OCI-M2 (cell line): ENCODE measurements at regions not wholly inside any gene's neighbourhood (a gene's known extent, or its start where the extent isn't known, plus 50 kb on each side); places are given as distances from the start of the nearest gene placed in this dataset.

Experiments
- DNase-seq: peaks from one replicate; lab custom pipeline; 2025; ENCODE audit not compliant: unreplicated experiment; lab: John Stamatoyannopoulos, UW

DNA sequence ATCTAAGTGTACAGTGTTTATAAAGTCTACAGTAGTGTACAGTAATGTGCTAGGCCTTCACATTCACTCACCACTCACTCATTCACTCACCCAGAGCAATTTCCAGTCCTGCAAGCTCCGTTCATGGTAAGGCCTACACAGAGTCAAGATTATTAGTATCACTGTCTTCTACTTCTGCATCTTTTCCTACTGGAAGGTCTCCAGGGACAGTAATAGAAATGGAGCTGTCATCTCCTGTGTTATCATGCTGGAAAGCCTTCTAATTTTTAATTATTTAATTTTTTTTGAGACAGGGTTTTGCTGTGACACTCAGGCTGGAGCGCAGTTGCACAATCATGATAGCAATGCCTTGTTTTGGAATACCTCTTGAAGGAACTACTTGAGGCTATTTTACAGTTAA lies 207.0 kb downstream of the HTR7 start:
- no peak for DNase-seq

DNA sequence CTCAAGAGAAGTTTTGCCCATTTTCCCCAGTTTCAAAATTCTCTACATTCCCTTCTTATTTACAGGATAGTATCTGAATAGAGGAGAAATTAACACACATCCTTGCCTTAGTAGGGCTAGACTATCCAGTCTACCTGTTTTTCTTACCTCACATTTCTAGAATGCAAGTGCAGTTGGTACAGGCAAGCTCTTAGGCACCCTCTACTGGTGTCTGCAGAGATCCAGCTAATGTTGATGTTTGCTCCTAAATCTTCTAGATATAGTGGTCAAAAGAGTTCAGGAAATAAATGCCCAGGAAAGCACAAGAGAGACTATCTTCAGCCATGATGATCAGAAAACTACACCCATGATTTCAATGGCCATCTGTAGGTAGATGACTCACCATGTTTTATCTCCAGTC lies 205.3 kb downstream of the HTR7 start:
- DNase-seq, result no peak

DNA sequence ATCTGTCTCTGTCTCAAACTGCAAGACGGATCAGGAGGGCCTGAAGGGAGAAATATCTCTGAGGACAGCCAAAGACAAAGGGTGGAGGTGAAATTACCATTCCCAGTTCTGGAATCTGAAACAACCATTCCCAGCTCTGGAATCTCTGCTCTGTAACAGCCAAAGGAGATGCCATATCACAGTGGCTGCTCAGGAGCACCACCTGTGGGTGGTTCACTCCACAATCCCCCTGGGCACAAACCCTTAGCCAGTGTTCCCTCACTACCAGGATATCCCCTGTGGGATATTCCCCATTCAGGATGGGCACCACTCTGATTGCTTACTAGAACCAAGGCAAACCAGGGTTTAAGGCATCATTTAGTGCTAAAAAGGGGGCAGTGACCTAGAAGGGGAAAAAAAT lies 199.0 kb downstream of the HTR7 start:
- no peak for DNase-seq

DNA sequence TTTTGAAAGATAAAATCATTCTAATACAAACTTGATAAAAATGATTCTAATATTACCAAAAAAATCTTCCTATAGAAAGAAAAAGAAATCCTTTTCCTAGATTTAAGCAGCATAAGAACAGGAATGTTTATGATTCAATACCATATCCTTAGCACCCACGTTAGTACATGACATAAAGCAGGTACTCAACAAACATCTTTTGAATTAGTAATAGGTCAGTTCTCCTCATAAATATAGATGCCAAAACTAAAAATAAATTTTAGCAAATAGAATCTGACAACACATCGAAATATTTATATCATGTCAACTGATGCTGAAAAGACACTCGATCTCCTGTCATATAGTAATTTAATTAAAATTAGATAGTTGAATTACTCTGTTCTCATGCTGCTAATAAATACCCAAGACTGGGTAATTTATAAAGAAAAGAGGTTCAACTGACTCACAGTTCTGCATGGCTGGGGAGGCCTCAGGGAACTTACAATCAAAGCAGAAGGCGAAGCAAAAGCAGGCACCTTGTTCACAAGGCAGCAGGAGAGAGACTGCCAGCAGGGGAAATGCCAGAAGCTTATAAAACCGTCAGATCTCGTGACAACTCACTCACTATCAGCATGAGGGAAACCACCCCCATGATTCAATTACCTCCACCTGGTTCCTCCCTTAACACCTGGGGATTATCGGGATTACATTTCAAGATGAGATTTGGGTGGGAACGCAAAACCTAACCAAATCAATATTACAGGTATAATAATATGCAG lies 191.8 kb downstream of the HTR7 start:
- DNase-seq, result no peak

DNA sequence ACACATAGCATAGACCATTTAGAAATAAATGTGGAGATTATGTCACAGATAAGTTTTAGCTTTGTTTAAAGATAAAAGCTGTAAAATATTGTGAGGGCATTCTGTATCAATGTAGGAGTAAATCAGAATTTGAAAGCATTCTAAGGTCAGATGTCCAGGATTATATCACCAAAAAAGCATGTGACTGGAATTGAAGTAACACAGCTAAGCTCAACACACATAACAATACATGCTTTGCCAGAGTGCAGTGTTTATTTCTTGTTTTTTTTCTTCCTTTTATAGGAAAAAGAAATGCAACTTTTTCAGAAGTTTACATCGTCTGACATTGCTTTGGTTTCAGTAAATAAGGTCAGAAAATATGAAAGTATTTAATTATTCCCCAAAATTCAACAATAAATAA lies 183.4 kb downstream of the HTR7 start:
- DNase-seq, result no peak

DNA sequence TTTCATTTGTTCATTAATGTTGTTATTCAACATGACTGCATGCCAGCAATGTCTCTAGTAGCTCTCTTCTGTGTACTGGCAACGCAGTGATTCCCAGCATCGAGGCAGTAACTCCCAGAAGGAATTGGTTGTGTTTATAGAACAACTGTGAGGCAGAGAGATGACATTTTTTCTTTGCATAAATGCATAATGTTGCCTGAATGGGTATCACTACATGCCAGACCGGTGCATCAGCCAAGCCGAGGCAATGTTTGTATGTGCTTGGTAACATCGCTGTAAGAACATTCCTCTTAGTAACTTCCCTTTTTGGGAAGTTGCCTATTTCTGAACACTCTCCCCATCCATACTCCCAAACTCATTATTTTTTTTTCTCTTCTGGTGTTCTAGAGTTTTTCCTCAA lies 182.9 kb downstream of the HTR7 start:
- DNase-seq, result no peak

DNA sequence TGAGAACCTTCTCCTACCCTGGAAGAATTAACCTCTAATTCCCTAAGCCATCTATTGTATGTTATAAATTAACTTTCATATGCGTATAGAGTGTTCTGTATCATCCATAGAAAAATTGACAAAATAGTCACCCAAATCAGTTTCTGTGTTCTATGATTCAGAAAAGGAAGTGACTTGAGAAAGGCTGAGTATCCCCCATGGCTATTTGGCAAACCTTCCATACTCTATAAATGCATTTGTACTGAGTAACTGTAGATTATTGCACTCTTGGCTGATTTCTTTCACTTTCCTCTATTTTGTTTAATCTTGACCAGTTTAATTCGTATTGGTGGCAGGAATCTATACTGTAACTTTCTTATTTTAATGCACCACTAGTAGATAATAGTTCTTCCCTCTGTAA lies 182.2 kb downstream of the HTR7 start:
- DNase-seq, result no peak
